ENCODE measurements at regions not wholly inside any gene's neighbourhood (a gene's known extent, or its start where the extent isn't known, plus 50 kb on each side); places are given as distances from the start of the nearest gene placed in this dataset.

- TF ChIP-seq CTCF (IDR thresholded peaks at IDR 0.05) (no peak), POLR2A (IDR thresholded peaks at IDR 0.05) (no peak)
These were observed 680.3 kb upstream of the SEMA6D start for GRCh38 chr15:47037003-47037402.

Measured in uterus (tissue), 2 donors.